AG04449 (cell line): ENCODE measurements at regions not wholly inside any gene's neighbourhood (a gene's known extent, or its start where the extent isn't known, plus 50 kb on each side); places are given as distances from the start of the nearest gene placed in this dataset.
"Not testable (repeated sequence)": the region's sequence is repeated elsewhere in the genome, so short reads cannot be mapped to it uniquely, and the experiment has no call there.

Experiments
- CTCF ChIA-PET: fragments of 350-600 bp; formaldehyde crosslinking; extraction: SDS; loops from one replicate; lab custom pipeline; 2021; ENCODE audit warnings: antibody characterized with exemption; lab: Yijun Ruan, JAX
- POLR2A ChIA-PET: fragments of 400-600, 350-600 bp; formaldehyde crosslinking; extraction: SDS; loops from one replicate; lab custom pipeline; 2020; ENCODE audit warnings: antibody characterized with exemption, inconsistent platforms; lab: Yijun Ruan, JAX
- DNase-seq: peaks from one replicate; pipeline ENCODE4 v3.0.0-alpha.2; 2010; ENCODE audit warnings: low read depth, low spot score
- H3K4me3 ChIP-seq: 2 replicates; pipeline ENCODE4 v1.5.1; 2011; ENCODE audit warnings: low read depth, mild to moderate bottlenecking, control low read depth, low read length
- CTCF ChIP-seq: IDR thresholded peaks from one replicate; pipeline ENCODE4 v1.5.1; 2011; ENCODE audit warnings: mild to moderate bottlenecking, moderate library complexity, low read length, control low read depth, inconsistent platforms; ENCODE audit not compliant: insufficient read depth; ENCODE audit errors: missing control alignments

- DNase-seq, result no peak
- POLR2A ChIA-PET, result no interaction called here
- CTCF ChIA-PET, result no interaction called here
- H3K4me3 ChIP-seq, result no peak overlapping the region
- TF ChIP-seq CTCF, result no peak
Observed at GRCh38 chr13:90258129-90258528, 1089.4 kb upstream of the MIR17HG start.

GRCh38 chr13:90261343-90261742 is 1086.1 kb upstream of the MIR17HG start:
- no peak for DNase-seq
- H3K4me3 ChIP-seq, result no peak overlapping the region
- ChIA-PET POLR2A (no interaction called here), CTCF (no interaction called here)
- TF ChIP-seq CTCF, result no peak

- TF ChIP-seq CTCF, result no peak
- no peak overlapping the region for H3K4me3 ChIP-seq
- ChIA-PET CTCF (no interaction called here), POLR2A (no interaction called here)
- no peak for DNase-seq
Observed at GRCh38 chr13:90270226-90270625, 1077.3 kb upstream of the MIR17HG start.

DNA sequence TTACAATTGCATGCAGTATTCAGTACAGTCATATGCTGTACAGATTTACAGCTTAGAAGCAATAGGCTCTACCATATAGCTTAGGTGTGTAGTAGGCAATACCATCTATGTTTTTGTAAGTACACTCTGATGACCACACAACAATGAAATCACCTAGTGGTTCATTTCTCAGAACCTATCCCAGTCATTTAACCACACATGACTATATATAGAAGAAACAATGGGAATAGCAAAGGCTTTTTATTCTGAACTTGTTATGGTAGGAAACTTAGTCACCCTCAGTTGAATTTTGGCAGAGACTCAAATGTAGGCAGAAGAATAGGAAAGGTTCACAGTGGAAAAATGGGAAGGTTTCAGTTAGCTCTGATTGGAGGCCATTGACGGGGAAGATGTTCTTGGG is 1075.1 kb upstream of the MIR17HG start:
- DNase-seq, result no peak
- TF ChIP-seq CTCF, result no peak

DNA sequence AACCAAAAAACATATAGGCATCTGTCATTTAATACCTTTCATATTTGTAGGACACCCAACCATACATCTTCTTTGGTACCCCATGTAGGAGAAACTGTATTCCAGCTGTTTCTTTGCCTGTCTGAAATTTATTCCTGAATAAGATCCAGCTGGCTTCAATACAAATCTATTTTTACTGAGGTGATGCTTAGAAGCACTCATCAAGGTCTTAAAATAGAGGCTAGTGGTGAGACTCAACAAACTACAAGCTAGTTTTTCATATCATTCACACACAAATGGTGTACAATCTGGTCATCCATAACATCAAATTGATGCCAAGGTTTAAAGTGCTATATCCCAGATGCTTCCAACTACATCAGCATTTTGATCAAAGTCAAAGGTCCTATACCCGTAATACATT is 1071.3 kb upstream of the MIR17HG start:
- no peak for DNase-seq
- POLR2A ChIA-PET, result no interaction called here
- CTCF ChIA-PET, result no interaction called here
- no peak overlapping the region for H3K4me3 ChIP-seq
- no peak for TF ChIP-seq CTCF

More for the DNA sequence above, 1075.1 kb upstream of the MIR17HG start:
- no peak overlapping the region for H3K4me3 ChIP-seq
- CTCF ChIA-PET, result no interaction called here
- POLR2A ChIA-PET, result no interaction called here

- DNase-seq, POLR2A ChIA-PET, H3K4me3 ChIP-seq, CTCF ChIA-PET: not testable (repeated sequence)
Observed at GRCh38 chr13:90278231-90278630, 1069.3 kb upstream of the MIR17HG start.

GRCh38 chr13:90281709-90282108 is 1065.8 kb upstream of the MIR17HG start:
- no peak for TF ChIP-seq CTCF
- DNase-seq, result no peak
- H3K4me3 ChIP-seq, result no peak overlapping the region
- POLR2A ChIA-PET, result no interaction called here
- CTCF ChIA-PET, result no interaction called here
